GM12872 (cell line): ENCODE measurements at regions not wholly inside any gene's neighbourhood (a gene's known extent, or its start where the extent isn't known, plus 50 kb on each side); places are given as distances from the start of the nearest gene placed in this dataset.

Experiments used
- CTCF ChIP-seq: IDR thresholded peaks from 3 replicates; pipeline ENCODE4 v1.5.1; 2011; ENCODE audit warnings: low read depth, mild to moderate bottlenecking, low read length, moderate library complexity; ENCODE audit not compliant: insufficient read depth

DNA sequence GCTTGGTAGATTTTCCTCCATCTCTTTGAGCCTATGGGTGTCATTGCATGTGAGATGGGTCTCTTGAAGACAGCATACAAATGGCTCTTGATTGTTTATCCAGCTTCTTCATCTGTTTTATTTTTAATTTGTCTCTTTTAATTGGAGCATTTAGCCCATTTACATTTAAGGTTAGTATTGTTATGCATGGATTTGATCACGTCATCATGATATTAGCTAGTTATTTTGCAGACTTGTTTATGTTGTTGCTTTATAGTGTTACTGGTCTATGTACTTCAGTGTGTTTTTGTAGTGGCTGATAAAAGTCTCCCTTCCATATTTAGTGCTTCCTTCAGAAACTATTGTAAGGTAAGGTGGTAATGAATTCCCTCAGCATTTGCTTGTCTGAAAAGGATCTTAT is 78.6 kb upstream of the RGMB start:
- TF ChIP-seq CTCF, result no peak

DNA sequence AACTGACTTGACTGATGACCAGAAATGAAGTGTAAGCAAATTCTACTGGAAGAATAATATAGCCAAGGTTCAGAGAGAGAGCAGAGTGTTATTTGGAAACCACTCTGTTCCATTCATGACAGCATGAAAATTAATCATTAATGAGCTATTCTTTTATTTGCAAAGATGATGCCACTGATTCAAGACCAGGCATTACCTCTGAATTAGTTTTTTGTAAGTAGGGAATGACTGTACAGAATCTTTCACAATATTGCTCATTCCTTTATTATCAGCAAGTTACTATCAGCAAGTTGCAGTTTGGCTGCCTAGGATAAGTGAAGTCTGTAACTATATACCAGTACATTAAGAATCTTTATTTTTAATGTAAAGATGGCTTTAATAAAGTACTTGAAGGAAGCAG is 75.1 kb upstream of the RGMB start:
- no peak for TF ChIP-seq CTCF

- no peak for TF ChIP-seq CTCF
Observed at GRCh38 chr5:98700730-98701129, 72.7 kb upstream of the RGMB start.

- TF ChIP-seq CTCF, result no peak
Observed at GRCh38 chr5:98705841-98706240, 67.6 kb upstream of the RGMB start.

DNA sequence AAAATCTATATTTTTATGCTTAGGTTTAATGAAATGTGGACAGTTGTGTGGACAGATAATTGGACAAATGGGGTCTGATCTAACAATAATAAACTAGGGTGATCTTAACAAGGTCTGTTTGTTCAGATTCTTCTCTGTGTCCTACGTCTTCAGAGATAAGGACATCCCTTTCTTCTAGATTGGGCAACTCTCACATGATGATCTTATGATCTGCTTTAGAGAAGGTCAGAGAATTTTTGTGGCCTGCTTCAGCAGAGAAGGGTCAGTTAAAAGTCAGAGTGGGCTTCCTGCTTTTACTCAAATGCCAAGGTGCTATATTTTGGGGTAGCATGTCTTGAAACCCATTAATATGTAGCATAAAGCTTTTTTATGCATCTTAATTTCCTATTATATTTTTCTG is 63.8 kb upstream of the RGMB start:
- TF ChIP-seq CTCF, result no peak

- no peak for TF ChIP-seq CTCF
Observed at GRCh38 chr5:98713027-98713426, 60.4 kb upstream of the RGMB start.

GRCh38 chr5:98713856-98714255 is 59.6 kb upstream of the RGMB start:
- no peak for TF ChIP-seq CTCF
